Choroid plexus epithelial cell (primary cell): ENCODE measurements at regions not wholly inside any gene's neighbourhood (a gene's known extent, or its start where the extent isn't known, plus 50 kb on each side); places are given as distances from the start of the nearest gene placed in this dataset.
A peak's percentile ranks its signal among the peaks of the same experiment; 100 is the strongest.

ENCODE experiments used
- DNase-seq: peaks from one replicate; pipeline ENCODE4 v3.0.0-alpha.2; 2010; ENCODE audit warnings: low read depth
- H3K4me3 ChIP-seq: 2 replicates; pipeline ENCODE4 v1.5.1; 2011; ENCODE audit warnings: low read depth, mild to moderate bottlenecking, control low read depth, low read length, moderate library complexity
- TF ChIP-seq, protein P1 (sequence below): conservative IDR thresholded peaks from 2 replicates; pipeline ENCODE4 v1.5.1; 2011; ENCODE audit warnings: low read depth, mild to moderate bottlenecking, control low read depth, inconsistent platforms, low read length, moderate library complexity

DNA sequence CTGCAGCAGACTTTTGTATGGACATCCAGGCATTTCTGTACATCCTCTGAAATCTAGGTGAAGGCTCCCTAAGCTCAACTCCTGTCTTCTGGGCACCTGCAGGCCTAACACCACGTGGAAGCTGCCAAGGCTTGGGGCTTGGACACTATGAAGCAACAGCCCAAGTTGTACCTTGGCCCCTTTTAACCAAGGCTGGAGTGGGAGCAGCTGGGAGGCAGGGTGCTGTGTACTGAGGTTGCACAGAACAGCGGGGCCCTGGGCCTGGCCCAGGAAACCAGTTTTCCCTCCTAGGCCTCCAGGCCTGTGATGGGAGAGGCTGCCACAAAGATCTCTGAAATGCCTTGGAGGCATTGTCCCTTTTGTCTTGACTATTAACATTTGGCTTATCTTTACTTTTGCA lies 214.4 kb upstream of the LRIG3 start:
- TF ChIP-seq, protein P1, sequence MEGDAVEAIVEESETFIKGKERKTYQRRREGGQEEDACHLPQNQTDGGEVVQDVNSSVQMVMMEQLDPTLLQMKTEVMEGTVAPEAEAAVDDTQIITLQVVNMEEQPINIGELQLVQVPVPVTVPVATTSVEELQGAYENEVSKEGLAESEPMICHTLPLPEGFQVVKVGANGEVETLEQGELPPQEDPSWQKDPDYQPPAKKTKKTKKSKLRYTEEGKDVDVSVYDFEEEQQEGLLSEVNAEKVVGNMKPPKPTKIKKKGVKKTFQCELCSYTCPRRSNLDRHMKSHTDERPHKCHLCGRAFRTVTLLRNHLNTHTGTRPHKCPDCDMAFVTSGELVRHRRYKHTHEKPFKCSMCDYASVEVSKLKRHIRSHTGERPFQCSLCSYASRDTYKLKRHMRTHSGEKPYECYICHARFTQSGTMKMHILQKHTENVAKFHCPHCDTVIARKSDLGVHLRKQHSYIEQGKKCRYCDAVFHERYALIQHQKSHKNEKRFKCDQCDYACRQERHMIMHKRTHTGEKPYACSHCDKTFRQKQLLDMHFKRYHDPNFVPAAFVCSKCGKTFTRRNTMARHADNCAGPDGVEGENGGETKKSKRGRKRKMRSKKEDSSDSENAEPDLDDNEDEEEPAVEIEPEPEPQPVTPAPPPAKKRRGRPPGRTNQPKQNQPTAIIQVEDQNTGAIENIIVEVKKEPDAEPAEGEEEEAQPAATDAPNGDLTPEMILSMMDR, result no peak
- DNase-seq, result no peak
- H3K4me3 ChIP-seq, result no peak overlapping the region

DNA sequence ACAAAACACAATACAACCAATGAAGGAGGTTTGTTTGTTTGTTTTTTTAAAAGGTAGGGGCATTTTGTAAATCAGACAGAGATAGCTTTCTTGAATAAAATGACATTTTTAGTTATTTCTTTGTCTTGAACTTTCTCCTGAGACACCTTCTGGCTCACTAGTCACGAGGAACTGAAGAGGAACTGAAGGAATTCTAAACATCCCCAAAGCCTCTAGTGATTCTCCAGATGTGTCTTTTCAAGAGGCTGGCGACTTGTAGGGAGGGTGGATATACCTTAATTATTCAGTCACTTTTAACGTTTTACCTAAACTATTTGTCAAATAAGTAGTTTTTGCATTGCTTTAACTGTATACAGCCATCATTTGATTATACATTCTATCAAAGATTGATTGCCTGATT lies 211.2 kb upstream of the LRIG3 start:
- no peak overlapping the region for H3K4me3 ChIP-seq
- peak; percentile 42 for DNase-seq
- TF ChIP-seq, protein P1, result no peak

DNA sequence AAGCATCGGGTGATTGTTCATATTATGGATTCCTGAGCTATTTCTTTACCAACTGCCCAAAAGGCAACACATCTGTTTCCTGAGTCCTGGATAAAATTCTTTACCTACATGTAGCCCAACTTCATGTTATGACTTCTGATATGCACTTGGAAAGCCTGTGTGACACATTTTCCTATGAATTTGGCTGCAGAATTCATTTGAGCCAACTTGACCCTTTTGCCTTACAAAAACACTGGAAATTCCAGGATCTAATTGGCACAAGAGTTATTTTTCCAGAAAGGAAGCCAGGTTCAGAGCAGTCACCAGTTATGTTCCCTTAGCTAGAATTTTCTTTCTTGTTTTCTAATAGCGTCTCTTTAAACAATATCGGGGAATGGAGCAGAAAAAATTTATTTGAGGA lies 202.5 kb upstream of the LRIG3 start:
- TF ChIP-seq, protein P1, result no peak

DNA sequence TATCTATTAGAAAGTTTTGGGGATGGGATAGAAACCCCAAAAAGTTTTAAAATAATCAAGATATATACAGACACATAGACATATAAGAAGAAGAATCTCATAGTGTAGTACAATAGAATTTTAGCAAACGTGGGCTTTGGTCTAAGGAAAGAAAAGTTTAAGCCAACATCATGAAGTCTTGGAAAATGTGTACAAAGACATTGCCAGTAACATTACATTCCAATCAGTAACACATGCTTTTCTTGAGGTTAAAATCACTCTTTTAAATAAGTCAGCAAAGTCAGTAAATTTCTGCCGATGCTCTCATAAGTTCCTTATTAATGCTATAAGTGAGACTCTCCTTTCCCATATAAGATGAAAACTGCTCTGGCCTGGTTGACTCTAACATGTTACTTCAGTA lies 201.1 kb upstream of the LRIG3 start:
- DNase-seq, result no peak
- H3K4me3 ChIP-seq, result no peak overlapping the region
- TF ChIP-seq, protein P1, result no peak

More for the DNA sequence above, 202.5 kb upstream of the LRIG3 start:
- no peak for DNase-seq
- no peak overlapping the region for H3K4me3 ChIP-seq

DNA sequence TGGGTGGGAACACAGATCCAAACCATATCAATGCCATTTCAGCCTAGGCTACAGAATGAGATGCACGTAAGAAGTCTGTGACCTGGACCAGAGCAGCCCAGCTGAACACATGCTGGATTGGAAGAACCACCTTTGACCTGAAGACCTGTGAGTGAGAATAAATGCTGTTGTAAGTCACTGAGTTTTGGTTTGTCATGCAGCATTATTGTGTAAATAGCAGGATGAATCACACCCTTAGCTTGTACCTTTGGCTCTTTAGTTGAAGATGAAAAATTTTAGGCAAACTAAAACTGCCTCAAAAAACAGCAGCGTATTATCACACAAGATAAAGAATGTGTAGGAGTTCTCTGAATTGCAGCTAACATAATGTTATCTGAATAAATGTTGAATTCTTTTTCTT lies 199.4 kb upstream of the LRIG3 start:
- DNase-seq, result peak; percentile 51
- H3K4me3 ChIP-seq, result no peak overlapping the region
- TF ChIP-seq, protein P1, result no peak

DNA sequence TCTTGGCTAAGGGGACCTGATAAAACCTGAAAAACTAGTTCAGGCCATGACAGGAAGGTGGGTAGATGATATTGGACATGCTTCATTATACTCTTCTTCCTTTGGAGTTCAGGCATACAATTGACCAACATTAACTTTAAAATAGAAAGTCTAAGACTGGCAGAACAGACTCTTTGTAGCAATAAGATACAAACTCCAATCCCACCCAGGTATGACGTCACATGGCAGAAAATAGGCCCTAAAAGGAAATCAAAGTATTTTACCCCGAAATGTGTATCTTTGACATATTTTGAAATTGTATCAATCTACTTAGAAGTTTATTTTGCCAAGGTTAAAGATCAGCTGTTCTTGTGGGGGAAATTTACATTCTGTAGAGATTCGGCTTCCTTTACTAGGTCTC lies 198.1 kb upstream of the LRIG3 start:
- H3K4me3 ChIP-seq, result no peak overlapping the region
- DNase-seq, result no peak
- TF ChIP-seq, protein P1, result no peak

DNA sequence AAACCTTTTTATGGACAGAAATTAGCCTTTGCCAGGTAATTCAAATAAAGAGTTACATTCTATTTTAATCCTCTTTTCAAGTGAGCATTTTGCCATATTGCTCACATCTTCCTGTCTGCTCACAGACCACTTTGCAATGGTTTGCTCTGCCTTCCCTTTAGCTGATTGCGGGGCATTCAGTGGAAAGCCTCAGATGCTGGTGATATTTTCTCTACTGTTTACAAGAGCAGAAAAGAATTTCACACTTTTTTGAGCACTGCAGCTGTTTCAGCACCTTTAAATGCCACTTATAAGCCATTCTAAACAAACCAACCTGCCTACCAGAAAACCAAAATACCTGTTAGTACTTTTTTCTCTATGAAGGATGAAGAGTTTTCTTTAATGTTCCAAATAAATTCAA lies 195.7 kb upstream of the LRIG3 start:
- H3K4me3 ChIP-seq, result no peak overlapping the region
- DNase-seq, result no peak
- TF ChIP-seq, protein P1, result no peak
